ENCODE measurements at regions not wholly inside any gene's neighbourhood (a gene's known extent, or its start where the extent isn't known, plus 50 kb on each side); places are given as distances from the start of the nearest gene placed in this dataset.

- Histone ChIP-seq H3K36me3 (ENCODE audit: control insufficient read depth, insufficient read depth, low read length) (no peaks in the 10 kb centered on the region), H3K4me3 (ENCODE audit: low read depth in 2 of 2, low read length in 2 of 2) (no peak overlapping the region), H3K27me3 (ENCODE audit: control insufficient read depth, insufficient read depth, low read length) (peaks cover 39% of the 10 kb centered on the region), H3K4me1 (ENCODE audit: control insufficient read depth, insufficient read depth, low read length) (no peaks in the 10 kb centered on the region), H3K27ac (ENCODE audit: low read length) (no peak overlapping the region), H3K9me3 (ENCODE audit: control insufficient read depth, insufficient read depth, low read depth, low read length) (no peaks in the 10 kb centered on the region)
- intact Hi-C loops (cut with micrococcal nuclease; ENCODE audit: unreplicated experiment) (no loop called here), in situ Hi-C loops (cut with HindIII; ENCODE audit: low pct_unique_long_range_greater_than_20kb, low sequenced_read_pairs) (no loop called here)
- no peak for DNase-seq (ENCODE audit: low read depth, low spot score)
- TF ChIP-seq REST (IDR thresholded peaks at IDR 0.05; ENCODE audit: insufficient read depth in 1 of 2, low read depth in 2 of 2, low read length in 1 of 2) (no peak), SIN3A (IDR thresholded peaks at IDR 0.05; ENCODE audit: borderline replicate concordance, insufficient read depth, low read depth, low read length) (no peak), TCF7L2 (IDR thresholded peaks at IDR 0.05; ENCODE audit: low read depth, low read length) (no peak), POLR2AphosphoS5 (IDR thresholded peaks at IDR 0.05; ENCODE audit: low read depth, low read length) (no peak), CTCF (IDR thresholded peaks at IDR 0.05) (no peak)
- no TSS peak for BruUV-seq (replicated peaks)
- CTCF ChIA-PET, result no interaction called here
- POLR2A ChIA-PET, result no interaction called here
- ATAC-seq, result no peak
These were observed 171.3 kb upstream of the RPL38 start for GRCh38 chr17:74032222-74032621.

DNA sequence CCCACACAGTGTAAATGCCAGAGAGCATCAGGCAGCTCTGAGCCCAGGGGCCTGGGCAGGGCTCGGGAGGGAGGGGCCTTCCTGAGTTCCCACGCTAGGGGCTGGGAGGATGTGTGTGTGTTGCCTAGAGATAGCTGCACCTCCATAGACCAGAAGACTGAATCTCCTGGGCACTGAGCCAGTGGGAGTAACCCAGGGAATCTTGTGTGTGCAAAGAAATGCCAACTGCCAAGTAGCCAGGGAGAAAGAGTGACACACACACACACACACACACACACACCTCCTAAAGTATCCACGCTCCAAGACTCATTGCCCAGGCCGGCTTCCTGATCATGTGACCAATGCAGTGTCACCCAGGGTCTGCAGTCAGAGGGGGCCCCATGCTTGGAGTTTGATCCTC is 166.2 kb upstream of the RPL38 start:
- Histone ChIP-seq H3K27ac (ENCODE audit: low read length) (no peak overlapping the region), H3K27me3 (ENCODE audit: control insufficient read depth, insufficient read depth, low read length) (peaks cover 24% of the 10 kb centered on the region), H3K36me3 (ENCODE audit: control insufficient read depth, insufficient read depth, low read length) (no peaks in the 10 kb centered on the region), H3K4me3 (ENCODE audit: low read depth in 2 of 2, low read length in 2 of 2) (no peak overlapping the region), H3K4me1 (ENCODE audit: control insufficient read depth, insufficient read depth, low read length) (no peaks in the 10 kb centered on the region), H3K9me3 (ENCODE audit: control insufficient read depth, insufficient read depth, low read depth, low read length) (no peaks in the 10 kb centered on the region)
- intact Hi-C loops (cut with micrococcal nuclease; ENCODE audit: unreplicated experiment), result no loop called here
- ATAC-seq (0 out of 2 replicates have a peak, but pooled peaks have one; percentile 36), DNase-seq (ENCODE audit: low read depth, low spot score) (no peak)
- TF ChIP-seq POLR2AphosphoS5 (IDR thresholded peaks at IDR 0.05; ENCODE audit: low read depth, low read length) (no peak), SIN3A (IDR thresholded peaks at IDR 0.05; ENCODE audit: borderline replicate concordance, insufficient read depth, low read depth, low read length) (no peak), REST (IDR thresholded peaks at IDR 0.05; ENCODE audit: insufficient read depth in 1 of 2, low read depth in 2 of 2, low read length in 1 of 2) (no peak), TCF7L2 (IDR thresholded peaks at IDR 0.05; ENCODE audit: low read depth, low read length) (no peak), CTCF (IDR thresholded peaks at IDR 0.05) (no peak)
- no TSS peak for BruUV-seq (replicated peaks)
- ChIA-PET POLR2A (interaction anchor here (0.5 kb wide), 1 partner anchor 69 kb away, joined by 7 read pairs; no protein-coding TSS in a partner anchor), CTCF (no interaction called here)
- in situ Hi-C loops (cut with HindIII; ENCODE audit: low pct_unique_long_range_greater_than_20kb, low sequenced_read_pairs), result no loop called here

All from Panc1 (cell line).